ENCODE measurements at regions not wholly inside any gene's neighbourhood (a gene's known extent, or its start where the extent isn't known, plus 50 kb on each side); places are given as distances from the start of the nearest gene placed in this dataset.

DNA sequence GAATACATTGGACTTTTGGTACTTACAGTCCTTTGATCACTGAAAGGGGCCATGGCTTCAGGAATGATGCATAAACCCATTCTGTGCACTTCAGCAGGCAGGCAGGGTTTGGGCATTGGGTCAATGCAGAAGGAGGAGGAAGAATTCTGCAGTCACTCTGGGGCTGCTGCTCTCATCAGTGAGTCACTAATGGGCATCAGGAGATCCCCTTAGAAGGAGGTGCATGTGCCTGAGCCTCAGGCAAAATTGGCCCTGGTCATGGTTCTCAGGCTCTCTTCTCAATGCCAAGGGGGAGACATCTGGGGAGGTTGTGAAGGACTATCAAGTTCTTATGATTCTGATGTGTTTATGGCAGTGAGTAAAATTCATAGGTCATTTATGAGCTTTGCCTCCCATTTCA is 52.0 kb upstream of the TNP1 start:
- peaks cover 0 to 2% of the 10 kb centered on the region in 2 experiments; a peak in 1 of 4 replicates for H3K27me3 ChIP-seq (replicated peaks in 1 of 2; ENCODE audit: control insufficient read depth in 2 of 2, insufficient read depth in 2 of 2, low read length in 1 of 2)
- ChIA-PET SMC1A (ENCODE audit: uncharacterized antibody, unreplicated experiment) (no interaction called here), POLR2A (no interaction called here), CTCF (no interaction called here), RAD21 (ENCODE audit: unreplicated experiment) (no interaction called here)
- in situ Hi-C loops (cut with MboI) (no loop called here), intact Hi-C loops (cut with micrococcal nuclease; ENCODE audit: unreplicated experiment) (no loop called here)
- BruUV-seq (replicated peaks) = no TSS peak
- no peaks in the 10 kb centered on the region; the same call in 2 of the 3 replicates for H3K9me3 ChIP-seq (replicated peaks; ENCODE audit: control insufficient read depth, insufficient read depth, low read length)
- H3K4me1 ChIP-seq (ENCODE audit: control insufficient read depth, insufficient read depth, low read length) = no peaks in the 10 kb centered on the region
- DNase-seq (ENCODE audit: low read depth, low spot score) = no peak
- no peaks in the 10 kb centered on the region for H3K79me2 ChIP-seq (ENCODE audit: control insufficient read depth, insufficient read depth, low read length)
- H3K4me2 ChIP-seq (ENCODE audit: control insufficient read depth, insufficient read depth) = no peak overlapping the region
- no peaks in the 10 kb centered on the region for H3K36me3 ChIP-seq (ENCODE audit: control insufficient read depth in 2 of 2, insufficient read depth in 2 of 2, low read length in 1 of 2)
- H3K27ac ChIP-seq (ENCODE audit: control insufficient read depth, insufficient read depth) = no peak overlapping the region
- H3K4me3 ChIP-seq = no peak overlapping the region
- no peak overlapping the region for H2AFZ ChIP-seq (ENCODE audit: control insufficient read depth, low read depth, low read length)
- no peaks in the 10 kb centered on the region for H4K20me1 ChIP-seq (ENCODE audit: control insufficient read depth, insufficient read depth)
- no peak overlapping the region for H3K9ac ChIP-seq (ENCODE audit: control insufficient read depth, insufficient read depth, low read length)
- no peak for TF ChIP-seq CHD4 (IDR thresholded peaks at IDR 0.05)
- no peak for TF ChIP-seq ESRRA (IDR thresholded peaks at IDR 0.05; ENCODE audit: low read length)
- TF ChIP-seq MXI1 (IDR thresholded peaks at IDR 0.05; ENCODE audit: low read depth, low read length) = no peak
- TF ChIP-seq, protein P1, sequence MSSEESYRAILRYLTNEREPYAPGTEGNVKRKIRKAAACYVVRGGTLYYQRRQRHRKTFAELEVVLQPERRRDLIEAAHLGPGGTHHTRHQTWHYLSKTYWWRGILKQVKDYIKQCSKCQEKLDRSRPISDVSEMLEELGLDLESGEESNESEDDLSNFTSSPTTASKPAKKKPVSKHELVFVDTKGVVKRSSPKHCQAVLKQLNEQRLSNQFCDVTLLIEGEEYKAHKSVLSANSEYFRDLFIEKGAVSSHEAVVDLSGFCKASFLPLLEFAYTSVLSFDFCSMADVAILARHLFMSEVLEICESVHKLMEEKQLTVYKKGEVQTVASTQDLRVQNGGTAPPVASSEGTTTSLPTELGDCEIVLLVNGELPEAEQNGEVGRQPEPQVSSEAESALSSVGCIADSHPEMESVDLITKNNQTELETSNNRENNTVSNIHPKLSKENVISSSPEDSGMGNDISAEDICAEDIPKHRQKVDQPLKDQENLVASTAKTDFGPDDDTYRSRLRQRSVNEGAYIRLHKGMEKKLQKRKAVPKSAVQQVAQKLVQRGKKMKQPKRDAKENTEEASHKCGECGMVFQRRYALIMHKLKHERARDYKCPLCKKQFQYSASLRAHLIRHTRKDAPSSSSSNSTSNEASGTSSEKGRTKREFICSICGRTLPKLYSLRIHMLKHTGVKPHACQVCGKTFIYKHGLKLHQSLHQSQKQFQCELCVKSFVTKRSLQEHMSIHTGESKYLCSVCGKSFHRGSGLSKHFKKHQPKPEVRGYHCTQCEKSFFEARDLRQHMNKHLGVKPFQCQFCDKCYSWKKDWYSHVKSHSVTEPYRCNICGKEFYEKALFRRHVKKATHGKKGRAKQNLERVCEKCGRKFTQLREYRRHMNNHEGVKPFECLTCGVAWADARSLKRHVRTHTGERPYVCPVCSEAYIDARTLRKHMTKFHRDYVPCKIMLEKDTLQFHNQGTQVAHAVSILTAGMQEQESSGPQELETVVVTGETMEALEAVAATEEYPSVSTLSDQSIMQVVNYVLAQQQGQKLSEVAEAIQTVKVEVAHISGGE (CRISPR knock-in tag; IDR thresholded peaks at IDR 0.05) = no peak
- TF ChIP-seq STAT1 (conservative IDR thresholded peaks at IDR 0.05) = no peak
- no peak for TF ChIP-seq SMARCA5 (IDR thresholded peaks at IDR 0.05)
- TF ChIP-seq MTA3 (IDR thresholded peaks at IDR 0.05; ENCODE audit: borderline replicate concordance, low read length) = no peak
- no peak for ATAC-seq
- no peak for FAIRE-seq

Data from GM12878 (cell line).